H1 (cell line): ENCODE measurements at regions not wholly inside any gene's neighbourhood (a gene's known extent, or its start where the extent isn't known, plus 50 kb on each side); places are given as distances from the start of the nearest gene placed in this dataset.

Experiments
- CTCF ChIA-PET: fragments of 300-600 bp; sonication (Branson Sonifier 250); formaldehyde crosslinking; loops from one replicate; lab custom pipeline; 2021; ENCODE audit not compliant: partially characterized antibody; lab: Charles Lee
- POLR2A ChIA-PET: fragments of 300-600 bp; sonication (Branson Sonifier 250); formaldehyde crosslinking; loops from one replicate; lab custom pipeline; 2021; ENCODE audit warnings: inconsistent platforms; ENCODE audit not compliant: partially characterized antibody; lab: Charles Lee
- DNase-seq, 2 experiments: peaks; one replicate each; pipeline versions ENCODE4 v3.0.0 to v3.0.0-alpha.2; 2010 to 2022; ENCODE audit warnings: low spot score in 2 of 2, low read depth in 1 of 2, mixed read lengths in 1 of 2
- FAIRE-seq: peaks from 2 replicates; lab custom pipeline; 2011; peaks lifted over from hg19 to GRCh38; lab: Jason Lieb, UNC
- H2AFZ ChIP-seq: 2 replicates; pipeline ENCODE4 v1.8.1; 2012; ENCODE audit warnings: low read length, inconsistent platforms
- H2AK5ac ChIP-seq: 2 replicates; pipeline ENCODE4 v1.6.1; 2013; ENCODE audit warnings: low read depth, low read length
- H2BK120ac ChIP-seq: replicated peaks from 2 replicates; pipeline ENCODE3; 2013; ENCODE audit warnings: low read depth, low read length, inconsistent platforms
- H2BK12ac ChIP-seq: 2 replicates; pipeline ENCODE4 v1.6.1; 2013; ENCODE audit warnings: low read depth, low read length
- H2BK15ac ChIP-seq: 2 replicates; pipeline ENCODE4 v1.6.1; 2013; ENCODE audit warnings: low read length
- H2BK20ac ChIP-seq: 2 replicates; pipeline ENCODE4 v1.6.1; 2013; ENCODE audit warnings: low read length
- H2BK5ac ChIP-seq: 2 replicates; pipeline ENCODE4 v1.6.1; 2013; ENCODE audit warnings: low read depth, low read length
- H3K14ac ChIP-seq: 2 replicates; pipeline ENCODE4 v1.6.1; 2013; ENCODE audit warnings: inconsistent platforms; ENCODE audit not compliant: insufficient read length
- H3K18ac ChIP-seq: 2 replicates; pipeline ENCODE4 v1.6.1; 2013; ENCODE audit warnings: low read length; ENCODE audit errors: extremely low read depth
- H3K23ac ChIP-seq: 2 replicates; pipeline ENCODE4 v1.6.1; 2013; ENCODE audit warnings: inconsistent platforms; ENCODE audit not compliant: insufficient read length
- H3K23me2 ChIP-seq: 2 replicates; pipeline ENCODE4 v1.6.1; 2013; ENCODE audit warnings: low read depth, low read length
- H3K27ac ChIP-seq: 2 replicates; pipeline ENCODE4 v1.6.1; 2011; ENCODE audit warnings: low read depth, low read length, inconsistent platforms
- H3K27me3 ChIP-seq, 4 experiments: replicated peaks in 1 of 4; 1 replicate in 1 of 4; 2 replicates in 3 of 4; pipeline versions ENCODE4 v1.6.1 to v1.8.1; 2011 to 2013; ENCODE audit warnings: low read length in 3 of 4, mild to moderate bottlenecking in 3 of 4, inconsistent platforms in 2 of 4, mixed read lengths in 2 of 4, moderate library complexity in 1 of 4; ENCODE audit not compliant: control insufficient read depth in 3 of 4, insufficient read depth in 3 of 4; ENCODE audit errors: extremely low read depth in 1 of 4
- H3K36me3 ChIP-seq, 4 experiments: 2 replicates each; pipeline versions ENCODE4 v1.6.1 to v1.8.1; 2011 to 2013; ENCODE audit warnings: mild to moderate bottlenecking in 4 of 4, low read length in 3 of 4, moderate library complexity in 2 of 4, control low read depth in 1 of 4, inconsistent platforms in 1 of 4; ENCODE audit not compliant: insufficient read depth in 4 of 4, control insufficient read depth in 2 of 4
- H3K4ac ChIP-seq: replicated peaks from 2 replicates; pipeline ENCODE3; 2013; ENCODE audit warnings: low read length, low read depth, mixed read lengths, inconsistent platforms; ENCODE audit not compliant: insufficient read length
- H3K4me1 ChIP-seq, 4 experiments: replicated peaks in 1 of 4; 1 replicate in 1 of 4; 2 replicates in 3 of 4; pipeline versions ENCODE4 v1.6.1 to v1.8.1; 2011 to 2013; ENCODE audit warnings: low read length in 3 of 4, inconsistent platforms in 2 of 4, mixed read lengths in 1 of 4; ENCODE audit not compliant: insufficient read depth in 4 of 4, control insufficient read depth in 3 of 4
- H3K4me2 ChIP-seq, 2 experiments: 2 replicates each; pipeline versions ENCODE4 v1.6.1 to v1.8.1; 2011 to 2013; ENCODE audit warnings: low read depth in 2 of 2, low read length in 2 of 2, control low read depth in 1 of 2, inconsistent platforms in 1 of 2, mild to moderate bottlenecking in 1 of 2; ENCODE audit not compliant: insufficient read depth in 1 of 2
- H3K4me3 ChIP-seq, 4 experiments: fragments of 200-600, 300-600 bp in 1 of 4; sonication (generic), shearing (Covaris generic), sonication (Bioruptor Twin) in 1 of 4; 2 replicates each; pipeline versions ENCODE4 v1.5.1 to v1.8.1; 2011 to 2016; ENCODE audit warnings: low read length in 4 of 4, low read depth in 3 of 4, control low read depth in 2 of 4, inconsistent platforms in 2 of 4, mild to moderate bottlenecking in 2 of 4, mixed read lengths in 1 of 4, moderate library complexity in 1 of 4; ENCODE audit not compliant: insufficient read depth in 2 of 4; ENCODE audit errors: extremely low read depth in 1 of 4
- H3K56ac ChIP-seq: replicated peaks from 2 replicates; pipeline ENCODE3; 2013; ENCODE audit warnings: low read depth, mild to moderate bottlenecking, mixed read lengths, low read length, inconsistent platforms; ENCODE audit not compliant: insufficient read length
- H3K79me1 ChIP-seq: 2 replicates; pipeline ENCODE4 v1.6.1; 2013; ENCODE audit warnings: low read depth, low read length, control low read depth
- H3K79me2 ChIP-seq, 2 experiments: 2 replicates each; pipeline versions ENCODE4 v1.6.1 to v1.8.1; 2012 to 2013; ENCODE audit warnings: low read length in 2 of 2, mild to moderate bottlenecking in 2 of 2, inconsistent platforms in 1 of 2; ENCODE audit not compliant: insufficient read depth in 2 of 2, control insufficient read depth in 1 of 2
- H3K9ac ChIP-seq, 4 experiments: replicated peaks in 1 of 4; 1 replicate in 1 of 4; 2 replicates in 3 of 4; pipeline versions ENCODE4 v1.6.1 to v1.8.1; 2011 to 2013; ENCODE audit warnings: low read depth in 3 of 4, low read length in 3 of 4, control low read depth in 2 of 4, mild to moderate bottlenecking in 2 of 4, moderate library complexity in 2 of 4, inconsistent platforms in 1 of 4; ENCODE audit errors: extremely low read depth in 1 of 4
- H3K9me3 ChIP-seq, 2 experiments: 2 replicates each; pipeline versions ENCODE4 v1.6.1 to v1.8.1; 2012 to 2013; ENCODE audit warnings: mild to moderate bottlenecking in 2 of 2, moderate library complexity in 2 of 2, control low read depth in 1 of 2, inconsistent platforms in 1 of 2, low read depth in 1 of 2, low read length in 1 of 2, mixed read lengths in 1 of 2; ENCODE audit not compliant: insufficient read depth in 2 of 2
- H4K20me1 ChIP-seq, 2 experiments: replicated peaks in 1 of 2; 2 replicates each; pipeline versions ENCODE3 to v1.8.1; 2011 to 2013; ENCODE audit warnings: inconsistent platforms in 2 of 2, low read length in 2 of 2, mild to moderate bottlenecking in 1 of 2; ENCODE audit not compliant: insufficient read depth in 2 of 2, control insufficient read depth in 1 of 2
- H4K5ac ChIP-seq: 2 replicates; pipeline ENCODE4 v1.6.1; 2013; ENCODE audit warnings: low read length, low read depth, mixed read lengths, inconsistent platforms; ENCODE audit not compliant: insufficient read length
- H4K8ac ChIP-seq: 2 replicates; pipeline ENCODE4 v1.8.0; 2013; ENCODE audit warnings: mild to moderate bottlenecking, moderate library complexity, low read length, inconsistent platforms; ENCODE audit not compliant: insufficient read depth; ENCODE audit errors: extremely low read depth
- H4K91ac ChIP-seq: replicated peaks from 2 replicates; pipeline ENCODE3; 2013; ENCODE audit warnings: low read length, mixed read lengths, inconsistent platforms; ENCODE audit not compliant: insufficient read length
- BACH1 ChIP-seq: IDR thresholded peaks from 2 replicates; pipeline ENCODE4 v1.6.1; 2012; ENCODE audit warnings: low read length, improper control_type of control experiment
- RBBP5 ChIP-seq: IDR thresholded peaks from 2 replicates; pipeline ENCODE4 v1.7.1; 2012; ENCODE audit warnings: low read depth, mild to moderate bottlenecking, inconsistent platforms, low read length, moderate library complexity, borderline replicate concordance
- TCF12 ChIP-seq: IDR thresholded peaks from 2 replicates; pipeline ENCODE4 v1.6.1; 2011; ENCODE audit warnings: low read depth, mild to moderate bottlenecking, low read length
- WGBS, 2 experiments: shearing (Covaris generic) in 1 of 2; methylation state at CpG; one replicate each; pipeline versions ENCODE4 v1.1.6 to v1.1.7; 2013 to 2015; ENCODE audit warnings: low lambda C conversion rate in 2 of 2, mixed read lengths in 2 of 2, inconsistent platforms in 1 of 2, low coverage in 1 of 2, missing lambda C conversion rate in 1 of 2; ENCODE audit not compliant: insufficient replicate concordance in 2 of 2, insufficient coverage in 1 of 2, insufficient read length in 1 of 2; ENCODE audit errors: extremely low coverage in 1 of 2, missing lambda C conversion rate in 1 of 2; 5-methylcytosine and 5-hydroxymethylcytosine counted together

GRCh38 chr10:8508882-8509281 is 454.4 kb downstream of the GATA3 start:
- no peak overlapping the region for H4K5ac ChIP-seq
- no peak overlapping the region for H4K8ac ChIP-seq
- no peak overlapping the region for H3K4me2 ChIP-seq
- no peak overlapping the region for H2AK5ac ChIP-seq
- H2BK120ac ChIP-seq = no peak overlapping the region
- H3K4me3 ChIP-seq = no peak overlapping the region
- H3K4ac ChIP-seq = no peak overlapping the region
- no peak overlapping the region for H2BK15ac ChIP-seq
- H3K14ac ChIP-seq = no peak overlapping the region
- H3K56ac ChIP-seq = no peak overlapping the region
- H4K91ac ChIP-seq = no peak overlapping the region
- H3K23me2 ChIP-seq = no peaks in the 10 kb centered on the region; the same call in 1 of the 2 replicates
- no peaks in the 10 kb centered on the region for H4K20me1 ChIP-seq
- WGBS, 2 experiments = 93% methylated on average over 2 of the region's 2 CpGs; no CpG with 5 or more reads in 1 of the 2 experiments
- no peaks in the 10 kb centered on the region for H3K79me1 ChIP-seq
- H3K23ac ChIP-seq = no peak overlapping the region
- H3K27me3 ChIP-seq = no peaks in the 10 kb centered on the region
- peaks cover 0 to 12% (median 4%) of the 10 kb centered on the region in 4 experiments; a peak in 5 of 7 replicates for H3K4me1 ChIP-seq
- no peak overlapping the region for H3K9ac ChIP-seq
- no peak overlapping the region for H3K27ac ChIP-seq
- no peak for DNase-seq
- no peak overlapping the region for H2BK20ac ChIP-seq
- H2BK5ac ChIP-seq = no peak overlapping the region
- H3K79me2 ChIP-seq = no peaks in the 10 kb centered on the region
- no peaks in the 10 kb centered on the region for H3K9me3 ChIP-seq
- FAIRE-seq = no peak
- H2AFZ ChIP-seq = no peak overlapping the region
- POLR2A ChIA-PET = no interaction called here
- no peak overlapping the region for H2BK12ac ChIP-seq
- no peak overlapping the region for H3K18ac ChIP-seq
- CTCF ChIA-PET = interaction anchor here (1.1 kb wide), 1 partner anchor 10 kb away, joined by 3 read pairs; no protein-coding TSS in a partner anchor
- H3K36me3 ChIP-seq = no peaks in the 10 kb centered on the region
- TF ChIP-seq RBBP5 (no peak), BACH1 (no peak), TCF12 (no peak)
